ENCODE measurements at regions not wholly inside any gene's neighbourhood (a gene's known extent, or its start where the extent isn't known, plus 50 kb on each side); places are given as distances from the start of the nearest gene placed in this dataset.
A peak's percentile ranks its signal among the peaks of the same experiment; 100 is the strongest.

- DNase-seq, result no peak
Measured at GRCh38 chr21:35325953-35326352, 276.9 kb upstream of the RUNX1 start.

GRCh38 chr21:35324372-35325220 lies 275.5 kb upstream of the RUNX1 start:
- DNase-seq, result no peak

- DNase-seq, result no peak
Measured at GRCh38 chr21:35323947-35324346, 274.8 kb upstream of the RUNX1 start.

- no peak for DNase-seq
Measured at GRCh38 chr21:35321322-35322200, 272.5 kb upstream of the RUNX1 start.

GRCh38 chr21:35319684-35320283 lies 270.7 kb upstream of the RUNX1 start:
- DNase-seq, result peak; percentile 81 to 85

GRCh38 chr21:35316933-35317332 lies 267.8 kb upstream of the RUNX1 start:
- DNase-seq, result no peak

GRCh38 chr21:35316456-35316855 lies 267.4 kb upstream of the RUNX1 start:
- DNase-seq, result no peak

- DNase-seq, result no peak
Measured at GRCh38 chr21:35314857-35315582, 265.9 kb upstream of the RUNX1 start.

- no peak for DNase-seq
Measured at GRCh38 chr21:35311985-35312384, 262.9 kb upstream of the RUNX1 start.

GRCh38 chr21:35309316-35309715 lies 260.2 kb upstream of the RUNX1 start:
- no peak for DNase-seq

GRCh38 chr21:35303085-35303484 lies 254.0 kb upstream of the RUNX1 start:
- DNase-seq, result no peak

- no peak for DNase-seq
Measured at GRCh38 chr21:35298757-35299156, 249.7 kb upstream of the RUNX1 start.

- no peak for DNase-seq
Measured at GRCh38 chr21:35297665-35298064, 248.6 kb upstream of the RUNX1 start.

GRCh38 chr21:35294231-35294898 lies 245.3 kb upstream of the RUNX1 start:
- DNase-seq, result peak; percentile 92

- no peak for DNase-seq
Measured at GRCh38 chr21:35291973-35292627, 243.0 kb upstream of the RUNX1 start.

- DNase-seq, result no peak
Measured at GRCh38 chr21:35291034-35291433, 241.9 kb upstream of the RUNX1 start.

- DNase-seq, result no peak
Measured at GRCh38 chr21:35288238-35288637, 239.1 kb upstream of the RUNX1 start.

GRCh38 chr21:35284199-35284598 lies 235.1 kb upstream of the RUNX1 start:
- DNase-seq, result no peak

GRCh38 chr21:35282944-35283343 lies 233.8 kb upstream of the RUNX1 start:
- no peak for DNase-seq

- DNase-seq, result no peak
Measured at GRCh38 chr21:35281956-35282355, 232.9 kb upstream of the RUNX1 start.

GRCh38 chr21:35280231-35280630 lies 231.1 kb upstream of the RUNX1 start:
- DNase-seq, result no peak

GRCh38 chr21:35275776-35276175 lies 226.7 kb upstream of the RUNX1 start:
- peak; percentile 20 to 33 for DNase-seq

Measured in NCI-H526 (cell line).